ENCODE measurements at regions not wholly inside any gene's neighbourhood (a gene's known extent, or its start where the extent isn't known, plus 50 kb on each side); places are given as distances from the start of the nearest gene placed in this dataset.
"Not testable (repeated sequence)": the region's sequence is repeated elsewhere in the genome, so short reads cannot be mapped to it uniquely, and the experiment has no call there.

DNA sequence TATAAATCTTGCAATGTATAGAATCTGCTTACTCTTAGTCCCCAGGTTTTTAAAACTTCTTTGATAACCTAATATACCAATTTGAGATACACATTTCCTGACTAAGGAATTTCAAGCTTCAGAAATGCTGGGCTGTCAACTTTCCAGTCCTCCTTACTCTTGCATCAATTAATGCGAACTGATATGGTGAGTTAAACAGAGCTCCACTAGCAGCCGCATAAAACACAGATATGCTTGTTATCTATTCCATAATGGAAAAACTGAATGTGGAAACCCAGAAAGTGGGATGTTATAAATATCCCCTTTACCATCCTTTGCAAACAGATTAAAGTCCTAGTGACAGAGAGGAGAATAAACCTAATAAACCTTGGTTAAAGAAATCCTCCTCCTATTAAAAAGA is 1913.7 kb downstream of the STIM2 start:
- DNase-seq, result no peak

DNA sequence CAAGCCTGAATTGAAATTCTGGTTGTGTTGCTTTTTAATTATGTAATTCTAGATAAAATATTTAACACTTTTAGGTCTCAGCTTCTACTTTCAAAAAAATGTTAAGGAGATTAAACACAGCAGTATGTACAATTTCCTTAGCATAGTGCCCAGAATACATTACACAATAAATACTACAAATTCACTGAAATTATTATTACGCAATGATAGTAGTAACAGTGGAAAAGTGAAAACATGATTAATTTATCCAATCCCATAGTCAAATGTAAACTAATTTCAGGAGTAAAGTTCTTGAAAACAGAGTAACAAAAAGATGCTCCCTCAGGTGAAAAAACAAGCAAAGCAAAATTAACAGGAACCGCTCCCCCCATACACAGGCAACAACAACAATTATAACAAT is 1915.4 kb downstream of the STIM2 start:
- no peak for DNase-seq

DNA sequence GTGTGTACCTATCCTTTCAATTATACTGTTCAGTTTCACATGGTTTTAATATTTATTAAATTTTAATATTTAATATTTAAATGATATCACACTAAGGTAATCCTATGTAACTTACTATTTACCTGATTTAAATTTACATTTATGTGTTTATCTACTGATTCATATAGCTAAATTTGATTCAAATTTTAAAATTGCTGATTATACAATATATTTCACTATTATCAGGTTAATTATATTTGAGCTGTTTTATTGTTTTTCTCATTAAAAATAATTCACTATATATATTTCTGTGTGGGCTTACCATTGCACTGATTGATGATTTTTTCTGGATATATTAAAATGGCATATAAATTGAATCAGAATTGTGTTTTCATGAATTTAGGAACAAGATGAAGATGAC is 1923.5 kb downstream of the STIM2 start:
- DNase-seq, result no peak

GRCh38 chr4:28787947-28788346 is 1927.3 kb downstream of the STIM2 start:
- no peak for DNase-seq

DNA sequence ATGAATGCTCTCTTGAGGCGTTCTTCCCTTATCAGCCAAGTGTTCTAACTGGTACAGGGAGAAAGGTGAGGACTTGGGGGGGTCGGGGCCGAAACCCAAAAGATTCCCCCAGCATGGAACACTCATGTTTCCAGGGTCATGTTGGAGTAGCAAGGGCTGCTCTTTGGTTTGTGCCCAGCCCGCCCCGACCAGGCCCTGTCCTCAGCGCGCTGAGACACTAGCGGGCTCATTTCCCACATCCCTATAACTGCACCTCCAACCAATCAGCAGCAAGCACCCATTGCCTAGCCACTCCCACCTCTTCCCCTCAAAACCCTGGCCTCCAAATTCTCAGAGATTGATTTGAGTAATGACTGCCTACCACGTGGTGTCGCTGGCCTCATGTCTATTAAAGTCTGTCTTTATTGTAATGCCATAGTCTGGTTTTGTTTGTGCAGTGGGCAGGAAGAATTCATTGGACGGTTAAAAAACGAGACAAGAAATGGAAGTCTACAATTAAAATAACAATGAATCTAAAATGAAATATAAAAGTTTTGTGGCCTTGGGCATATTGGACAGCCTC is 1928.4 kb downstream of the STIM2 start:
- no peak for DNase-seq

DNA sequence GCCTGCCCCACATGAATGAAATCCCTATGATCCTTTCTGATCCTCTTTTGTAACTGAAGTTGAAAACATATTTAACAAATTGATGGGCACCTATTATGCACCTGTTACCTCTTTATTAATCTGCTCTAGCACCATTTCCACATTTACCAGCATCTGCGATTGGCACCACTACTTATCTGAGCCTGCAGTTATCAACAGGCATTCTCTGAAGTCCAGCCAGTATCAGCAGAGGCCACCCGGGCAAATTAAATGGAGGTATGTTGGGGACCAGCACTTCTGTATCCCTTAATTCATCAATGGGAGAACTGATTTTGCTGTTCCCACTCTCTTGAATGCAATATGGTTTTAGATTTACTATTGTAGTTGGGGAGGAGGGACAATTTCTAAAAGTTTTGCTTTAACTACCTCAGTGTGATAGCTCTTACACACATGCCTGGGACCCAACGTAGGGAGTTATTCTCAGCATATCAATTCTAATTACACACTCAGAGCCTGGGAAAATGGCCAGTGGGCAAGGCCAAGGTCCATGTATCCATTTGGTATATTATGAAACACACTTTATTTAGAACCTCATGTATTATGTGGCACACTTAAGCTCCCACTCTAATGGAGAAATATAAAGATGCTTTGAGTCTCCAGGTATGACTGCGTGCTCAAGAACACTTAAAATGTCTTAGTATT is 1927.1 kb upstream of the PCDH7 start:
- DNase-seq, result no peak

DNA sequence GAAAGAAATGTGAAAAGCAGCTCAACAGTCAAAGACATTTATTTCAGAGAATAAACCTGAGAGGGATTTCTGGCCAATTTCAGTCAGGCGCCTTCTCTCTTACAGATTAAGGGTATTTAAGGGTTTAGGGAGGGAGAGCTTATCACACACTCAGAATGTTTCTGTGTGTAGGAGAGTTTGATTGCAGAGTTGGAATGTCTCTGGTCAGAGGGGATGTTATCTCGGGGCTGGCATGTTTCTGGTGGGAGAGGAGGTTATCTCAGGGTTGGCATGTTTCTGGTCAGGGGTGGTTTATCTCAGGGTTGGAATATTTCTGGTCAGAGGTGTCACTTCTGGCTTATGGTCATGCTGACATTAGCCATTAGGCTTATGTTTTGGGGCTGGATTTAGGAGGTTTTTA is 1920.5 kb upstream of the PCDH7 start:
- DNase-seq, result no peak

- no peak for DNase-seq
Observed at GRCh38 chr4:28811025-28811424, 1909.1 kb upstream of the PCDH7 start.

GRCh38 chr4:28822163-28822562 is 1898.0 kb upstream of the PCDH7 start:
- no peak for DNase-seq

- DNase-seq, result no peak
Observed at GRCh38 chr4:28827866-28828265, 1892.3 kb upstream of the PCDH7 start.

DNA sequence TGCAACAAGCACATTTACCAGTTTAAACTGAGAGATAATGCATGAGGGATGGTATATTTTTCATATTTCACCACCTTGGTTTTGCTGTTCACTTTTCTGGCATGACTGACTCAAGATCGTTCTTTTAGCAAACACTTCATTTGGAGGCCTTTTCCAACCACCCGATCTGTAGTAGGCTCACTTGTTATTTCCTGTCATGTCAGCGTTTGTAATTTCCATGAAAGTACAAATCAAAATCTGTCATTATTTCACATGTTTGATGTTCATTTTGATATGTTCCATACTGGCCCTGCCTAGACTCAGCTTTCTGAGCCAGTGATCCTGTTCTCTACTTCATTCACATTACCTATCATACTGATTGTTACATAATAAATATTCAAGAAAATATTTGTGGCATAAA is 1888.3 kb upstream of the PCDH7 start:
- DNase-seq, result no peak

DNA sequence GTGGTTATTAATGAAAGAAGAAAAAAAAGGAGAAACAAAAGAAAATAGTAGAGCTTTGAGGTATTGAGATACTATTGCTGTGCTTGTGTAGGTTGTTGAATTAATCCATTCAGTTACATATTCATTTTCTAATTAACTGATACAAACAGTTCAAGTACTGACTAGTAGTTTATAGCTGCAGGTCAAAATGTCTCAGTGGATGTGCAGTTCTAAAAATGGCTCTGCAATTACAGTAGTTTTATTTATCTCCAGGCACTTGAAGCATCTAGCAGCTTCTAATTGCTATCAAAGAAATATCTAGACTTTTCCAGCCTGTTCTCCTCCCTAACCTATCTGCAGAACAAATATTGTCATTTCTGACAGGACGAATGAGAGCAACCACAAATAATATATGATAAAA is 1887.7 kb upstream of the PCDH7 start:
- no peak for DNase-seq

- DNase-seq, result no peak
Observed at GRCh38 chr4:28834120-28834519, 1886.0 kb upstream of the PCDH7 start.

DNA sequence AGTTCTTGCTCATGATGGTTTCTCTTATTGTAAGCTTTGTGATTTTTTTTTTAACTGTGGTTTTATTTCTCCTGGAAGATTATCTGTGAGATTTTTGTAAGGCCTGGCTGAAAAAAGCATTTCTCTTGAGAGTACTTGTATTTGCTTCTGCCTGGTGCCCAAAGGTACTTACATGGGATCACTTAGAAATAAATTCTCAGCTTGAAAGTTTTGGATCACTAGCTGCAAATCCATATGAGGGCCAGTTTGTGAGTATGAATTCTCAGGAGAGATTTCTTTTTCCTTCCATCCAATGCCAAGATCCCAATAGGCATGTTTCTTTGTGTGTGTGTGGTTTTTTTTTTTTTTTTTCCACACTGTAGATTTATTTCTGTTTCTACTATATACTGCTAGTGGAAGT is 1884.7 kb upstream of the PCDH7 start:
- no peak for DNase-seq

GRCh38 chr4:28842271-28842670 is 1877.9 kb upstream of the PCDH7 start:
- no peak for DNase-seq

DNA sequence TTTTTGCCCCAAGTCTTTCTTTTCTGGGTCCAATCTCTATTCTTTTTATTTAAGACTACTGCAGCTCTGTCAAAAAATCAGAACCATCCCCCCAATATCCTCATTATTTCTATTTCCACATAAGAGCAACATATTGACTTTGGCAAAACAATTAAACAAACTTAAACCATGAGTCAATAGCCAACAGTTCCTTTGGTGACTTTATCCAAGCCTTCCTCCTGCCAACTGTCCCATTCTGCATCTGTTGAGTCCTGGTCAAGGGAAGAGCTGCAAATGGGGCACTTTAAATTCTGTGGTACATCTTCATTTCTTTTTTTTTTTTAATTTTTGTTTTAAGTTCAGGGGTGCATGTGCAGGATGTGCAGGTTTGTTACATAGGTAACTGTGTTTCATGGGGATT is 1875.0 kb upstream of the PCDH7 start:
- no peak for DNase-seq

GRCh38 chr4:28857028-28857427 is 1863.1 kb upstream of the PCDH7 start:
- DNase-seq, result not testable (repeated sequence)

DNA sequence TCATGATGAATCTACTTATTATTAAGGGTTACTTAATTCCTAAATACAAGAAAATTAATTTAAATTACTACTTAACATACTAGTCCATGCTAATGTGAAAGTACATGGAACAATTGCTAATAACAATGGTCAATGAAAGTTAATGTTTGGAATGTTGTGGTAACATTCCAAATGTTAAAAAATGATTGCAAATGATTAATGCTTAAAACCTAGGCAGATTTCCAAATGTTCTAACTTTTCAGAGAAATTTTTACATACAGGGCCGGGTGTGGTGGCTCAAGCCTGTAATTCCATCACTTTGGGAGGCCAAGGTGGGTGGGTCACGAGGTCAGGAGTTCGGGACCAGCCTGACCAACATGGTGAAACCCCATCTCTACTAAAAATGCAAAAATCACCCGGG is 1851.3 kb upstream of the PCDH7 start:
- no peak for DNase-seq

DNA sequence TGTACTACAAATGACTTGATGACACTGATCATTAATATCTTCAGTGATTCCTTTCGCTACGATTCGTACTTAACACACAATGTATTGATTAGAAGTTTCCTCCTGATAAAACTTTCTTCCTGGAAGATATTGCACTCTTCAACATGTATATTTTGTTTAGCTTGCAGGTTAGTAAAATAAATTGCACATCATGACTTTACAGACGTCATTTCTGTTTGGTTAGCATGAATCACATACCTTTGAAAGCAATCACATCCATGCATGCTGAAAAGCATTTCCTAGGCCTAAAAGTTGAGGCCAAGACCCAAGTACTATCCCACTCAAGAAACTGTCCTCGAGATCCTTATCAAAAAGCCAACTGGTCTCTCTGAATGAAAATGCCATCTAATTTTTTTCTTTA is 1841.0 kb upstream of the PCDH7 start:
- DNase-seq, result no peak

GRCh38 chr4:28879900-28880299 is 1840.3 kb upstream of the PCDH7 start:
- no peak for DNase-seq

DNA sequence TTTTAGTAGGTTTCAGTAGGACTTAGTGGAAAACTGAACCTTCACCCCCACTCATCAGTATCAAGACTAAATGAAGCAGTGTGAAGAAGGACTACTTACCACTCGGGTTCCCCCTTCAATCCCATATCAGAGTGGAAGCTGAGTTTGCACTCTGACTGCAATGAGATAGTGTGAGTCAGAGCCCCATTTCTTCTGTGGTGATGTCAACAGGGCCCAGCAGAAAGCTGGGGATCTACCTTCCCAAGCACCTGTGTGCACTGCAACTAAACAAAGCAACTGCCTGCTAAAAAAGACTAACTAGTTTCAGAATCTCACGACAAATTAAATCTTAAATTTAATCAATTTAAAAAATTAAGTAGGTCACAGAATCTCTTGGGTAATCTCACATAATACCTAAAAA is 1837.0 kb upstream of the PCDH7 start:
- no peak for DNase-seq

DNA sequence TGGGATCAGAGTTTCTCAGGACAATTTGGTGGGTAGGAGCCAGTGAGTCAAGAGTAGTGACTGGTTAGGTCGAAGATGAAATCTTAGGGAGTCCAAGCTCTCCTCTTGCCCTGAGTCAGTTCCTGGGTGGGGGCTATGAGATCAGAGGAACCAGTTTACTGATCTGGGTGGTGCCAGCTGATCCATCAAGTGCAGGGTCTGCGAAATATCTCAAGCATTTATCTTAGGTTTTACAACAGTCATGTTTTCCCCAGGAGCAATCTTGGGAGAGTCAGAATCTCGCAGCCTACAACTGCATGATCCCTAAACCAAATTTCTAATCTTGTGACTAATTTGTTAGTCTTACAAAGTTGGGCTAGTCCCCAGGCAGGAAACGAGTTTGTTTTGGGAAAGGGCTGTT is 1833.2 kb upstream of the PCDH7 start:
- DNase-seq, result no peak

DNA sequence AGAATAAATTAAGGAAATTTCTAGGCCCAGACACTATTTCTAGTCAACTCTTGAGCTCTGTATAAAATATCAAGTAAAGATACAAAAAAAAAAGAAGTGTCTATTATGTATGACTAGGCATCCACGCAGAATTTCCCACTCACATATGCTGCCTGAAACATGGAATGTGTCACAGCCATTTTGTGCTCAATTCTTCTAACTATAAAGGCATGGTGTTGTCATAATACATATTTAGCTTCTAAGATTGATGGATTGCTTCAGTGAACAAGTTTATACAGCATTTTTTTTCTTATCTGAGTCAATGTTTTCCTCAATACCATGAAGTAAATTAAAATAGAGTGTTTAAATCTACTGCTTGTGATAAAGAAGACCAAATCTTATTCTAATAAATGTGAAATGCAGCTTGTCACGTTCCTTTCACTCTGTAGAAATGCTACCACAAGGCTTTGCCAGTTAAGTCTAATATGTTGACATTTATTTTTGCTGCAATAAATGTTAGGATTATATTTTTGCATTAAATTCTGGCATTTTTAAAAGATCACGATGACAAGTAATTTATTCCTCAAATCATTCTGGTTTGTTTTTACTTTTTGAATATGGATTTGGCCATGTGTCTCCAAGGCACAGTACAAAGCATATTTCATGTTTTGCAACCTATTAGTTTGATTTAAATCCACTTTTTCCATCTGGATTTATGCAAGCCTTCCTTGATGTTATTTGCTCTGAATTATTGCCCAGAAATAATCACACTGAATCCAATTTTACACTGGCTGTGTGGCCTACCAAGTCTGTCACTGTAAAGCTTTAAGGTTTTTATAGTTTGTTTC is 1829.0 kb upstream of the PCDH7 start:
- DNase-seq, result no peak

DNA sequence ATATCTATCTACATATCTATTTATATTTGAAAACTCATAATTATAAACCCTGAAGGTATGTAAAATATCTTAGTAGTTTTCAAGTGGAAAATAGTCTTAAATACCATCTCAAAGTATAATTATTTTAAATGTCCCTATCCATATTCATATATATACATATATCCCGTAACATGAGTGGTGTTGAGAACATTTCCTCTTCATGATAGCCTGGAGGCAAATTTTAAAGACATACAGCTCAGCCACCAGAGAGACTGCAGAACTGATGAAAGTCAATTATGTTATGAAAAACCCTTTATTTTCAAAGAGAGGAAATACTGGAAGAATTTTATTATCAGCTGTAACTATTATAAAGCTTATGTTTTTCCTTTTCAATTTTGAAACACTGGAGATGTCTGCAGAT is 1806.7 kb upstream of the PCDH7 start:
- no peak for DNase-seq
